Suppressor macrophage treated with lipopolysaccharide for 4 hours (primary cell): ENCODE measurements at regions not wholly inside any gene's neighbourhood (a gene's known extent, or its start where the extent isn't known, plus 50 kb on each side); places are given as distances from the start of the nearest gene placed in this dataset.

Source experiments
- DNase-seq: peaks from one replicate; pipeline ENCODE4 v3.0.0-alpha.2; 2020

GRCh38 chr1:29500651-29501050 is 264.3 kb downstream of the PTPRU start:
- no peak for DNase-seq

GRCh38 chr1:29500041-29500440 is 263.7 kb downstream of the PTPRU start:
- DNase-seq, result no peak

GRCh38 chr1:29499104-29499650 is 262.9 kb downstream of the PTPRU start:
- no peak for DNase-seq

DNA sequence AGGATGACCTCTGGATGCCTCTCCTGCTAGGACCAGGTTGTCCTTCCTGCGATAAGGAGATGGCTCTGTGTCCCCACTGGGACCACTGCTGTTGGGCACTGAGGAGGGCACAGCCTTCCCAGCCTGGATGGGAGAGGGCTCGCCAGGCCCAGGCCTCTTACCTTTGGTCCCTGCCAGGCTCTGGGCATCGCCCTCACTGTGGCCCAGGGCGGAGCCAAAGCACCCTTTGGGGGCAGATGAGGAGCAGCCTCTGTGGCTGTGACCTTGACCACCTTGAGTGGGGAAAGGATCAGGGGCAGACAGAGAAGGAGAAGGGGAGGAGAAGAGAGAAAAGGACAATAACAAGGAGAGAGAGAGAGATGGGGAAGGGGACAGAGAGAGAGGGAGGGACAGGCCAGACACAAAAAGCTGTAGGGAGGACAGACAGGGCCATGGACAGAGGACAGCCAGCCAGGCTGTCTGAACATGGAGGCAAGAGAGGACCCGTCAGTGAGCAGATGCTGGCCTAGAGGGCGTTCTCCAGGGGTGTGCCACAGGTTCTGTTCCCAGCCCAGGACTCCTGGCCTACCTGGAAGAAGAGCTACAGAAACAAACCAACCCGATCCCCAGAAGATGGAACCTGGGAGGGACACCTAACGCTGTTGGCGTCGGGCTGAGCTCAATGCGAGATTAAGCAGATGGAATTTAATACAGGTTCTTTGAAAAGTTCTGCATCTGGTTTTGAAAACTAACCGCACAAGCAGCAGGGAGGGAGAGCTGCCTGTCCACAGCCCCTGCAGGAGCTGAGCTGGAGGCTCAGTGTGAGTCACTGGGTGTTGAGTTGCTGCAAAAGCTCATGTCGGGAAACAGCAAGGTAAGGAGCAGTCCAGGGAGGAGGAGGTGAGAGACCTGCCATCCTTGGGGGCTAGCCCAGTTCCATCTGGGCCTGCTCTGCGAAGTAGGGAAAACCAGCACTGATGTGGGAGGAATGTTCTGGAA is 262.1 kb downstream of the PTPRU start:
- DNase-seq, result no peak

GRCh38 chr1:29497395-29498125 is 261.2 kb downstream of the PTPRU start:
- no peak for DNase-seq

DNA sequence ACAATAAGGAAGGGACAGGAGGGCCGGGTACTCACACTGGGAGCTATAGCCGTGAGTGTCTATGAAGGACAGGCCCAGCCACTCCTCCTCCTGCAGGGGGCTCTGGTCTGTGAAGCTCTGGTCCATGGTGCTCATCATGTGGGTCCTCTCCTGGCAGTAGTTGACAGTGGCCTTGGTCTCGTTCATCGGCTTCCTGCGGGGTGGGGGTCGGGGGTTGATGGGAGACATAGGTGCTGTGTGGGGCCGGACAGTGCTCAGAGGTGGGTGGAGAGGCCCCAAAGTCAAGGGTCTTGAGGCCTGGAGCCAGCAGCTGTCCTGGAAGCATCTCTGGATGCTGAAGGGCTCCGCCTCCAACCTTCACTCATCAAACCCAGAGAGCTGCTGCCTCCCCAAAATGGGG is 260.4 kb downstream of the PTPRU start:
- DNase-seq, result no peak

- no peak for DNase-seq
These were observed 254.0 kb downstream of the PTPRU start for GRCh38 chr1:29490204-29490934.

DNA sequence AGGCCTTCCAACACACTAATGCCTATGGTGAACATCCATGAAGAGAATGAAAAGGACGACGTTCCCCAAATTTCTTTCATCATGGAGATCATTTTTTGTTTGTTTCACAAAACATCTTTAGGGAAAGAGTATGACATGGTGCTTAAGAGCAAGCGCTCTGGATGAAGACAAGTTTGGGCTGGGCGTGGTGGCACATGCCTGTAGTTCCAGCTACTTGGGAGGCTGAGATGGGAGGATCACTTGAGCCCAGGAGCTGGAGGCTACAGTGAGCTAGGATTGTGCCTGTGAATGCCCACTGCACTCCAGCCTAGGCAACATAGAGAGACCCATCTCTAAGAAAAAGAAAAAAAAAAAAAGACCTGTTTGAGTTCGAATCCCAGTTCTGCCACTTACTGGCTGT is 253.1 kb downstream of the PTPRU start:
- no peak for DNase-seq

- DNase-seq, result no peak
These were observed 252.5 kb downstream of the PTPRU start for GRCh38 chr1:29488794-29489311.

- no peak for DNase-seq
These were observed 251.9 kb downstream of the PTPRU start for GRCh38 chr1:29488086-29488793.

DNA sequence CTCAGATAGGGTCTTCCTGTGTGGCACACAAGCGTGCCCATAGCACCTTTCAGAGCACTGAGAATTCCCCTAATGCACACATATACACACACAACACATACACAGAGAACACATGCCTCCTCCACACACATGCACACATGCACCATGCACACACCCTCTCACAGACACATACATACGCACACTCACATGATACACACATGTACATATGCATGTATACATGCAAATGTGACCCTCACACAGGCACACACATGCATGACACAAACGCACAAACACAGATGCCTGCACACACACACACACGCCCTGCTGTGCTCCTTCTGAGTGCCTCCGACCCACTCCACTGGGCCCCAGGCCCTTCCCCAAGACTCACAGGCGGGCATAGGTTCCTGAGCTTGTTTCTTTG is 251.0 kb downstream of the PTPRU start:
- no peak for DNase-seq

DNA sequence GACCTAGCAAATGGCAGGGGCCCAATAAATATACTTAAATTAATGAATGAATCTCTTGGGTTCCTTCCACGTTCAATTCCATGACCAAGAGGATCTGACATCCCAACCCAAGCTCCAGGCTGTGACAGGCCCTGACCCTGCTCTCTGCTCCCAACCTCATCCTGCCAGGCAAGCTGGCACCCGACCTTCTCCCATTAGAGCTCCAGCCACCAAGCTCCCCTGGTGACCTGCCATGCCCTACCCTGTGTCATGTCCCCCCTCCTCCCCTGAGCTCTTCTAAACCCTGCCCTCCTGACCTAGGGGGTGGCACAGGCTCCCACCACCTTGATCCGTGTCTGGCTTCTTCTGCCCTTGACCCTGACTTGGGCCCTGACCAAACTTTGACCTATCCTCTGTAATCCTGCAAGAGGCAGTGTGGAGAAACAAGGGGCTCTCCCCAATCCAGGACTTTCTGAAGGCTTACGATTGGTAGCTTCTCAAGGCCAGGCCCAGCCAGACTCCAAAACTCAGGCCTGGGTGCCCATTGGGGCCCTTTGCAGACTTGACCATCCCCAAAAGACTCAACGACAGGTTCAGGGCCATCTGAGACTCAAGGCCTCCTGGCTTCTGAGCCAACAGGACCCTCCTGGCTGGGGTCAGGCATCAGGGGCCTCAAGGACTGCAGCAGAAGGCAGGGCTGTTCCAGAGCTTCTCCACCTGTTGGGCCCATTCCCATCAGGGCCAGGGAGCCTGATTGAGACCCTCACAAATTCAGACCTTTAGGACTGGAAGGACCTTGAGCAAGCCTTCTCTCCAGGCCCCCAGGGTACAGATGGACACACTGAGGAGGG is 249.0 kb downstream of the PTPRU start:
- DNase-seq, result no peak

DNA sequence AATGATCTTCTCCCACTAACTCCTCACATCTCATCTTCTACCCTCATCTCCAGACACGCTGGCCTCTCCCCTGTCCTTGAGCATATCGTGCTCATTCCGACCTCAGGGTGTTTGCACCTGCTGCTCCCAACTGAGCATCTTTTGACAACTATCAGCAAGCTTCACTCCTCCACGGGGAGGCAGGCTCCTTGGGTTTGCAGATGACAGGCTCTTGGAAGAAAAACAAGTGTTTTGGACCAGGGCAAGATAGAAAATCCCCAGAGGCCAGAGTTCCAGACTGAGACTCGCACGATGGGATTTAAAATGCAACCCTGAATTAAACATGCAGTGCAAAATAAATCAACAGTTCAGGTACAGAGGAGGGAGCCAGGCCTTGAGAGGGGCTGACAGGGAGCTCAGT is 246.7 kb downstream of the PTPRU start:
- no peak for DNase-seq

DNA sequence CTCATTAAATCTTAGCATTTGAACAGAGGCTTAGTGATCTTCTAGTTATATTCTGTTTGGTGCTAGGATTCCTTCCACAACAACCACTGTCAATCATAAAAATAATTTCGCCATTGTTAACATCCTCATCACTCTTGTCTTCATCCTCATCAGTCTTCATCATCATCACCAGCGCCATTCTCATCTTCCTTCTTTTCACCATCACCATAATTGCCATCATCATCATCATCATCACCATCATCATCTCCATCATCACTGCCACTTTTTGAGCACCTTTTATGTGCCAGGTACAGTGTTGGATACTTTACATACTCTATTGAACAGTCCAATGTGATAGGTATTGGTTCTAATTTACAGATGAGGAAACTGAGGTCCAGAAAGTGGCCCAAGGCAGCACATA is 245.7 kb downstream of the PTPRU start:
- DNase-seq, result no peak

DNA sequence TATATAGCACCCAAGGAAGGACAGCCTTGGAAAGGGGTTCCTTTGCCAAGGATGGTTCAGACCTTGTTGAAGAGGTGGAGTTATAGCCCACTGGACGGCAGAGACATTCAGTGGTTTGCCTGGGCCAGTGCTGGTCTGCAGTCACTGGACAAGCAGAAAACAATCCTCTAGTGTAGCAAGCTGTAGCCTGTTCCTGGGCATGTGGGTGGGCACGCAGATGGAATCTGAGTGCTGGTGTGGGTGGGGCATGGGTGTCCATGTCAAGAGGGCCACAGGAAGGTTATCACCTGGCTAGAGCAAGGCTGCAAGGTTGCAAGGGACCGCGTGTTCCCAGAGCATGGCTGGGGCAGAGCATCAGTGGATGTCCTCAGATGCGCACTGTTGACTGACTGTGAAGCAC is 244.7 kb downstream of the PTPRU start:
- no peak for DNase-seq

DNA sequence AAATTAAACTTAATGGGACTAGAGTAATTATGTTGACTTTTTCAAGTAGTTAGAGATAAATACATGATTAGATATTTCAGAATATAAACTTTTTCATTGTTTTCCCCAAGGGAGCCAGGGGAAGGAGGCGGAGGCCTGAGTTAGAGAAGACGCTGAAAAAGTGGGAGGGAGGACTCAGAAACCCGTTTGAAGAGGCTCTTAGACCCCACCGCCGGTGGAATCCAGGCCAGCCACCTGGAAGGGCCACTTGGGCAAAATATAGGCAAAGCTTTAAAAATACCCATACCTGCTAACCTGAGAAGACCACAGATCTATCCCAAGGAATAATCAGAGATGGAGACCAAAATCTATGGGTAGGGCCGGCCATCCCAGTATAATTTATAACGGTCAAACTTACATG is 242.6 kb downstream of the PTPRU start:
- no peak for DNase-seq

DNA sequence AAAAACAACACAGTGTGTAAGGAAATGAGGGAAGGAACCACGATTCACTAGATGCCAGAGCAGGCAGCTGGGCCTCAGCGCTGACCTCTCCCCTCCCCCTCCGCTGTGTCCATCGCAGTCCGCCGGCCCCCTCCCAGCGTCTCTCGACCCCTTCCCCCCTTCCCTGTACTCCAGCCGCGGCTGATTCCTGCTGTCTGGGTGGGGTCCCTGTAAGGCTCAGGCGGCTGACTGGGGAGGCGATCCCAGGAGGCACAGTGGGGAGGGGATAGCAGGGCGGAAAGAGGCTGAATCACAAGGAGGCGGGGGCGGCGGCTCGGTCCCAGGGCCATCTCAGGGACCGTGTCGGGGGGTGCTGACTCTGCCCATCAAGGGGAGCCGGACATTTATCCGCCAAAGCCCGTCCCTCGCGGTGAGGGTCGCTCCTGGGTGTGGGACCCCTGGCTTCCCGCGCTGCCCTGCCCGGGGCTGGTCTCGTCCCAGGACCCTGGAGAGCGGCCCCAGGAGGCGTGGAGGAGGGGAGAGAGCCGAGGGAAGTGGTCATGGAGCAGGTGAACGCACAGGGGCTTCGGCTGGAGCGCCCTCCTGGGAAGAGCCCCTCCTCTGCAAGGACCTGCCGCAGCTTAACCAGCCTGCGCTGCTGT is 241.9 kb downstream of the PTPRU start:
- DNase-seq, result no peak

GRCh38 chr1:29475326-29475725 is 239.0 kb downstream of the PTPRU start:
- no peak for DNase-seq

DNA sequence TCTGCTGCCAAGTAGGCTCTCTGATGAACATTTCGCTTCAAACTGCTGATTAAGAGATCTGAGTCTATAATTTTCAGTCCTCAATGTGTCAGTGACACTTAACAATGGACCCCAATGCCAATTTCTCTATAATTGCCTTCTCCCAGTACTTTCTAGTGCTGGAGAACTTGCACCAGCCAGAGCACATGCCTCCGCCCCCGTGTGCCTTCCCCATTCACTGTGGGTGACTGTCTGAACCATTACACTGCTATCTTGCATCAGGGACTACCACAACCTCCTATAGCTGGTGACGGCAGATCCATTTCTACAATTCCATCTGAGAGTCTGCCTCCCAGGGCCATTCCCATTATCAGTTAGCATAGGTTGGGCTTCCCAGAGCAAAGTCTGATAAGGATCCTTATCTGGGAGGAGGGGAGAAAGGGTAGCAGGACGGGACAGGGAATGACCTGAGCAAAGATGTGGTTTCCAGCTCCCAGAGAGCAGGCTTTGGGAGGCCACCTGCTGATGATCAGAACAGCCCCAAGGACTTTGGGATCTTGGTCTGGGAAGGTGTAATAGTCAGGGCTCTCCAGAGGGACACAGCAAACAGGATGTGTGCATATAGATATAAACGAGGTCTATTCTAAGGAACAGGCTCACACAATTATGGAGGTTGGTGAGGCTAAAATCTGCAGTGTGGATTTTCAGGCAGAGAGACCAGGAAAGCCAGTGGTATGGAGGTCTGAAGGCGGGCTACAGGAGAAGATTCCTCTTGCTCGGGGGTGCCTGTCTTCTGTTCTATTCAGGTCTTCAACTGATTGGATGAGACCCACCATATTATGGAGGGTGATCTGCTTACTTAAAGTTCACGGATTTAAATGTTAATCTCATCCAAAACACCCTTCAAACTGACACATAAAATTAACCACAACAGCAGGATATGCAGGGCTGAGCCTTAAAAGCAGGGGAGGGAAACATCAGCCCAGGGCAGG is 238.2 kb downstream of the PTPRU start:
- DNase-seq, result no peak
